Jurkat, Clone E6-1 (cell line): ENCODE measurements at regions not wholly inside any gene's neighbourhood (a gene's known extent, or its start where the extent isn't known, plus 50 kb on each side); places are given as distances from the start of the nearest gene placed in this dataset.

Experiments
- DNase-seq: peaks from one replicate; pipeline ENCODE4 v3.0.0-alpha.2; 2011; ENCODE audit warnings: low read depth, low spot score
- H3K4me3 ChIP-seq: 2 replicates; pipeline ENCODE4 v1.5.1; 2011; ENCODE audit warnings: mild to moderate bottlenecking, low read length, control low read depth, moderate library complexity

DNA sequence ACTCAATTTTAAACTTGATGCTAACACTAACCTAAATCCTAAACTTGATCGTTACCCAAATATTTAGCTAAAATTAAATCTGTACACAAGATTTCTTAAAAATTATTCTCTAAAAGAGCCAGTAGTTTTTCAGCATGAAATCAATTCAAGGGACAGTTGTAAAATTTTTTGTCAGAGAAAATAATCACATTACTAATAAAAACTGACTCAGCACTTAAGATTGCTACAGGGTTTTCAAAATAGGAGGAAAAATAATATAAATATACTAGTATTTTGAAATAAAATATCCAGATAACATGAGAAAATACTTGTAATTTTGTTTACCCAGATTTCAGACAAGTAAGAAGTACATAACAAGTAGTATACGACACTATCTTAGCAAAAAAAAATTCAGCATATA lies 1268.1 kb upstream of the USP15 start:
- no peak overlapping the region for H3K4me3 ChIP-seq
- DNase-seq: no peak

DNA sequence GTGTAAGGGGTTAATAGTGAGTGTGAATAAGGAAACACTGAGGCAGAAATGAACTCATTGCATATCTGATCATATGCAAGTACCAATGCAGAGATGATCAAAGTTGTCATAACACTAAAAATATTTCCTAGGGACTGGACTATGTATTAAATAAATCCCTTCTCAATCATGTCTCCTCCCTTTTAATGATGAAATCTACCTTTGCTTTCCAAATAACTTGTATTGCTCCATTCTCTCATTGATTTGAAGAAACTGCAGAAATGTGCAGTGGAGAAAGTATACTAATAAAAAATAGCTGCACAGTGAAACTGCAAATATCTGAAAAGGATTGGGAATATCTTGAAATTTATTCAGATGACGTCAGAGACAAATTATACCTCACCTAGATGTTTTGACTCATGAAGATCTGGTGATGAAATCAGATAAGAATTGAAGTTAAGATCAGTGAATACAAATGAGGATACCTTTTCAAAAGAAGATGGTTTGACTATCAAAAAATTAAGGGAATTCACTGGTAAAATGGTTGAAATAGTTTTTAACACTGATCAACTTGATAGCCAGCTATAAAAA lies 1264.9 kb upstream of the USP15 start:
- H3K4me3 ChIP-seq: no peak overlapping the region
- DNase-seq: no peak

DNA sequence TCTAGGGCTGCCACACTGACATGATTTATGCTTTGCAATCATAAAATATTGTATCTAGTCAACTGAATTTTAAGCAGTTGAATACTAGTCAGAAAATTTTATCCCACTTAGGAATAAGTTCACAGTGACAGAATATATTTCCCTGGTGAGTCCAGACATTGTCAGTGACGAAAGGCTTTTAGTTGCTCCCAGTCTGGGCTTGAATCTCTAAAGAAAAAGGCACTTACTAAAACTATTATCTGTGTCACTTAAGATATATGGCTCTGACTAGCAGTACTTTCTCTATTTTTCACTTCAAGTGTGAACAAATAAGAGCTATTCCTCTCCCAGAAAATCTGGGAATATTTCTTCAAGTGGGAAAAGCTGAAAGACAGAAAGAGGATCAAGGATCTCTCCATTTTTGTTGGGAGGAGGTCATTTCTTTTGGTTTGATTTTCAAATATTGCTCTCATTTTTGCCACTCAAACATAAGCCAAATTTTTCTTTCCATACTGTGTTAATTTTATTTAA lies 1262.3 kb upstream of the USP15 start:
- H3K4me3 ChIP-seq: no peak overlapping the region
- DNase-seq: no peak

DNA sequence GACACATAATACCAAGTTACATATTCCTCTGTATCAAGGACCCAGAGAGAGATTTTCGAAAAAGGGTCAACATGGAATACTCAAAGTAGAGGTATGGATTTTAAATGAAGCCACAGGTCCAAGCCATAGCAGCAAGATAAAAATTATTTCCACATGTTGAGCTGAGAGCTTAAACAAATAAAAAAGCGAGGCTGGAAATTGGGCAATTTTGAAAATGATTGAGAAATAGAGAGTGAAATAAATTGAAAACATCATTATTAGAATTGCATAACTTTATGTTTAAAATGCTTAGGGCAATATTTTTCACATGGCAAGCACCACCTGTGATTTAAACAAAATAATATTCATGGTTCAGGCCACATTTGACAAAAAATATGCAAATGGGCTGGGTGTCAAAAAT lies 1251.0 kb upstream of the USP15 start:
- DNase-seq: no peak
- H3K4me3 ChIP-seq: no peak overlapping the region

DNA sequence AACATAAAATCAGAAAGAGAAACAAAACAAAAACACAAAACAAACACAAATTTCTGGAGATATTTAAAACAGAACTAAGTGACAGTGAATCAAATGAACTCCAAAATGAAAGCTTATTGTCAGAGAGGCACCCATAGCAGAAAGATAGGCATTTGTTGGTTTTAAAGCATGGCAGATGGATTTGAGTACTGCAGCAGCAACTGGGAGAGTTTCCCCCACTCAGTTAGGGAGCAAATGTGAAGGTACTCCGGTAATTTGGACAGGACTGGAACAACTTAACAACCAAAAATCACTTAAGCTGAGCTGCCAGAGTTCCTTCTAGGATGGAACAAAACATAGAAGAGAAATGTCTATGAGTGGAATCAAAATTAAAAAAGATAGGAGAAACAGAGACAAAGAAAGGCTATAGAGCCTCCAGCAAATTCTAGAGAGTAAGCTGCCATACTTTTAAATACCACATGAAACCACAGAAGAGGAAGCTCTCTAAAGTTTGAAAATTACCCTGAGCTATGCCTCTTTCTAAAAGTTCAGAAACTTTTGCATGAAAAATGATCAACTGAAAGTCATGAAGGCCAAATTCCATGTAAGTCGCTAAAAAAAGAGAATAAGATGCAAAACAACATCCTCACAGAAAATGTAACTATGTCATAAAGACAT lies 1248.3 kb upstream of the USP15 start:
- DNase-seq: no peak
- H3K4me3 ChIP-seq: no peak overlapping the region

DNA sequence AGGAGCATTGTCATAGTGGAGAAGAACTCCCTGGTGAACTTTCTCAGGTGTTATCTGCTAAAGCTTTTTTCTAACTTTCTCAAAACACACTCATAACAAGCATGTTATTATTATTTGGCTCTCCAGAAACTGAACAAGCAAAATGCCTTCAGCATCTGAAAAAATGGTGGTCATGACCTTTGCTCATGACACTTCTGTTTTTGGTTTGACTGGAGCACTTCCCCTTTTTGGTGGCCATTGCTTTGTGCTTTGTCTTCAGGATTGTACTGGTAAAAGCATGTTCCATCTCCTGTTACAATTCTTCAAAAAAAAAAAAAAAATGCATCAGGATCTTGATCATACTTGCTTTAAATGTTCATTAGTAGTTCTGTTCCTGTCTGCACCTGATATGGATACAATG lies 1241.6 kb upstream of the USP15 start:
- DNase-seq: no peak
- no peak overlapping the region for H3K4me3 ChIP-seq

DNA sequence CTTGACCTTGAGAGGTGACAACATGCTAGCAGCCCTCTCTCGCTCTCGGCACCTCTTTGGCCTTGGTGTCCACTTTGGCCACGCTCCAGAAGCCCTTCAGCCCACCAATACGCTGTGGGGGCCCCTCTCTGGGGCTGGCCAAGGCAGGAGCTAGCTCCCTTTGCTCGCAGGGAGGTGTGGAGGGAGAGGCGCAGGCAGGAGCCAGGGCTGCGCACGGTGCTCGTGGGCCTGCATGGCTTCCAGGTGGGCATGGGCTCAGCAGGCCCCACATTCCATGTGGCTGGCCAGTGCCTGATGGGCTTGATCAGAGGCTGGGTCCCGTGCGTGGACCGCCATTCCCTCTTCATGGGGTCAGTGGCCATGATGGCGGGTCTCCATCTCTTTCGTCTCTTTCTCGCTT lies 1237.0 kb upstream of the USP15 start:
- no peak for DNase-seq
- no peak overlapping the region for H3K4me3 ChIP-seq

DNA sequence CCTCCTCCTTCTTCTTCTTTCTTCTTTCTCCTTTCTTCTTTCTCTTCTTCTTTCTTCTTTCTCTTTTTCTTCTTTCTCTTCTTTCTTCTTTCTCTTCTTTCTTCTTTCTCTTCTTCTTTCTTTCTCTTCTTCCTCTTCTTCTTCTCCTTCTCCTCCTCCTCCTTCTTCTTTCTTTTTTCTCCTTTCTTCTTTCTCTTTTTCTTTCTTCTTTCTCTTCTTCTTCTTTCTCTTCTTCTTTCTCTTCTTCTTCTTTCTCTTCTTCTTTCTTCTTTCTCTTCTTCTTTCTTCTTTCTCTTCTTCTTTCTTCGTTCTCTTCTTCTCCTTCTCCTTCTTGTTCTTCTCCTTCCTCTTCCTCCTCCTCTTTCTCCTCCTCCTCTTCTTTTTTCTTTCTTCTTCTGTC lies 1230.7 kb upstream of the USP15 start:
- DNase-seq: no peak
- no peak overlapping the region for H3K4me3 ChIP-seq

DNA sequence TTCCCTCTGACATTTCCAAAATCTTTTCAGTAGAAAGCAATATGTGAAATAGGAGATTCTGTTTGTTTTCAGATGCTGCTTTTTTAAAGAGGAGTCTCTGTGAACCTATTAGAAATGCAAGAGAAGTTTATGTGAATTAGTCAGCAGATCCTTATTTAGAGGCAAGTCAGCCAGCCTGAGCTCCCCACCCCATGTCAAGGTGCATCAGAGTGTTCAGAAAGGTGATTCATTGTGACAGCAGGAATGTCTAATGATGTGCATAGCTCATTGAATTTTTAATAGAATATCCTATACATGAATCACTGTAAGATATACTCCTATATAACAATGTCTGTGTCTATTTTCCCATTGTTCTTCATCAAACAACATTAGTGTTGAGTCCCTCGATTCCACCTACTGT lies 1222.4 kb upstream of the USP15 start:
- no peak for DNase-seq
- H3K4me3 ChIP-seq: no peak overlapping the region

DNA sequence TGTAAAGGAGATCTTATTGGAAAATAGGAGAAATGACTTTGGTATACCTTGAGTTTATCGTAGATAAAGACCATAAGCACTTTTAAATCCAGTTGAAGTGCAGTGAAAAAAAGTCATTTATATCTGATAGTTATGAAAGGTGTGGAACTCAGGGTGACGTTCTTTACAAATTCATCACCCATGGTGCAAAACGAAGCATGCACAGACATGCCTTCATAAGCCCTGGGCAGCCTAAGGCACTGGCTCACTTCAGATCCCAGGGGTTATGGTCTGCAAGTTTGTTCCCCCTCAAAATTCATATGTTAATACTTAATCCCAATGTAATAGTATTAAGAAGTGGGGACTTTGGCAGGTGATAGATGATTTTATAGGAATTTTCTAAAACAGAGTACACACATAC lies 1216.4 kb upstream of the USP15 start:
- DNase-seq: no peak
- no peak overlapping the region for H3K4me3 ChIP-seq

DNA sequence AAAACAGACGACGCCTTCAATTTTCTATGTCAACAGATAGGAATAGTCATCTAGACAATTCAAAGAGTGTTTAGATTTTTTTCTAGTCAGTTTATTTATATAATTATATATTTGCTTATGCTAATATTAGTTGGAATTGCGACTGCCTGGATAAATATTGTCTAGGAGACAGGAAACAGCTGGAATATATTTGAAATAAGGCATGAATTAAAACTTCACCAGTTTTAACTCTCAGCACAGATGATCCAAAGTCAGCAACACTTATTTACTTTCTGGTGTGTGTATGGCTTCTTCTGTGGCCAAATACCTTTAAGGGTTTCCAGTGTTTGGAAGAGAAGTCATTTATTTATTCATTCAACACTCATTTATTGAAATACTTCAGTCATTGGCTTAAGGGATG lies 1215.4 kb upstream of the USP15 start:
- no peak overlapping the region for H3K4me3 ChIP-seq
- no peak for DNase-seq

DNA sequence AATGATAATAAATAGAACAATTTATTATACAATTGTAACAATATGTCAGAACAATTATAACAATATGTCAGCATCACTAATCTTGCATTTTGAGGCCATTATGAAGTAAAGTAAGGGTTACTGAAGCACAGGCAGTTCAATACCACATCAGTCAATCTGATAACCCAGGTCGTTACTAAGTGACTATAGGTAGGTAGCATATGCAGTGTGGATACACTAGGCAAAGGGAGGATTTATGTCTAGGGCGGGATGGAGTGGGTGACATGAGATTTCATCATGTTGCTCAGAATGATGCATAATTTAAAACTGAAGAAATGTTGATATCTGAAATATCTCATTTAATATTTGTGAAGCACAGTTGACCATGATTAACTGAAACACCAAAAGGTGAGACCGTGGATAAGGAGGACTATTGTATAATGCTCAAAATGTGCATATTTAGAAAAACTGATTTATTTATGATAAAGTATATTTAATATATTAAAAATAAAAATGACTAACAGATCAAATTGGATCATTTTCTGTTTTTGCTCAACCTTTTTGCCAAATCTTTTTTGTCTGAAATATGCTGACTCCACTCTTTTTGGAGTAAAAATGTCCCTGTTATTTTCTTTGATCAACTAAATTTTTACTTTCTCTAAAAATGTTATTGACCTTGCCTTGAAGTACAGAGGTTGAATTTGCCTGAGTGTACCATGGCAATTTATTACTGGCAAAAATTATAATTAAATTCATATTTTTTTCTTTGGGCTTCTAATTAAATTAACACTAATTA lies 1189.4 kb upstream of the USP15 start:
- no peak for DNase-seq
- H3K4me3 ChIP-seq: no peak overlapping the region

DNA sequence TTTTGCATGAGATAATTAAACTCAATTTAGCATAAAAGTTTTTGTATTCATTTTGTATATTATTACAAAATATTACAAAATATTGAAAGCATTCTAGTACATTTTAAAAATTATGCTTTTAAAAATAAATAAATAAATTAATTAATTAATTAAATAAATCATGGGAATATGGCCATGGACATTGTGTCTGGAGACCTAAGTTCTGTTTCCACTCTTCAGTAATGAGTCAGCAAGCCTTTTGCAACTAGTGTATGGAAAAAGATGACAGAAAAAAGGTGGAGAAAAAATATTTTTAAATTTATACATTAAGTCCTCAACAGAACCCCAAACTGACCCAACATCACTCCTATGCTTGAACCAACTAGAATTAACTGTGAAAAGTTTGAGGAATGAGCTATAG lies 1187.5 kb upstream of the USP15 start:
- no peak overlapping the region for H3K4me3 ChIP-seq
- DNase-seq: no peak

DNA sequence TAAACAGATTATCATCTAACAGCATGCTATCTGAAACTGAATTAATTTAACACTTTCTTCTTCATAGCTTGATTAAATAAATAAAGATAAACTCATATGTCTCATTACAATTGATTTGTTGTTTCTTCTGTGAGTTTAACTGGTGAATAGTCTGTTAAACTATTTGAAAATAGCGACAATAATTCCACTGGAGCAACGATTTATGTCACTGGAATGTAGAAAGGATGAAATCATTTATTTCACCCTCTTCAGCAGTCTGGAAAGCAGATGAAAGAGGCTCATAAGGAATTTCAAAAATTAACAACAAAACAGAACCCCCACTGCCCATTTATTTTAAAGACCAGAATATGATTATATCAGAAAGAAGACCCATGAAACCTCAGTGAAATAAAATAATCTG lies 1165.1 kb upstream of the USP15 start:
- no peak overlapping the region for H3K4me3 ChIP-seq
- DNase-seq: no peak

DNA sequence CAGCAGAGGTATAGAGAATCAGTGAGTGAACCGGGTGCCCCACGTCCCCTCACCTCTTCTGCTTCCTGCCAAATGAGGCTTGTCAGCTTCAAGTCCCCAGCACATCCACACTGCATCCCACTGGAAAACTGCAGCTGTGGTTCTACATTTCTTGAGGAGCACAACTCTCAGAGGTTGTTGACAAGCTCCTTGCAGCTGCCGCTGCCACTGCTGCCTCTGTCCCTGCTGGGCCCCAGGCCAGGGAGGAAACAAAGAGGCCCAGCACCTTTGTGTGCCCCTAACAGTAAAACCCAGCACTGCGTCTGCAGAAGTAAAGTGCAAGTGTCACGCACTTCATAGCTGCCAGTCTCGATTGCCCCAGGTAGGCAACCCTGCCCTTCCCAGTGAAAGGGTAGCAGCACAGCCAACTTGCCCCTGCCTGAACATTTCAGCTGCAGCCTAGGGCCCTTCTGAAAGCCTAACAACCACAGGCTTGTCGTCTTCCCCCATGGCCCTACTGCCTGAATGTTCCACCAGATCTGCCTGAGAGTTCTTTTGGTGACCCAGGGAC lies 1162.1 kb upstream of the USP15 start:
- no peak overlapping the region for H3K4me3 ChIP-seq
- no peak for DNase-seq

DNA sequence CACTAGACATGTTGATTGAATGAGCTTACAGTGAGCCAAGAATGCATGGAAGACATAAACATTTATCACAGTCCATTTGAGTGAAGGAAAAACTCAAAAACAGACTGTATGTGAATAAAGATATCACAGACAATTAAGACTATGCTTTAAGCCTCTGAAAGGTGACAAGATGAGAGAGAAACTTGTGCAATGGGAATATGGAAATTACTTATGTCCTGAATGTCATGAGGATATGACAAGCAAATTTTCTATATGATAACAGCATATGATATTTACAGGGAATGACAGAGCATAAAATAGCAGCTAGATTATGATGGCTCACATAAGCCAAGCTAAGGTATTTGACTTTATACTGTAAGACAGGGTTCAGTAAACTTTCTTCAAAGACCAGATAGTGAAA lies 1153.1 kb upstream of the USP15 start:
- DNase-seq: no peak
- no peak overlapping the region for H3K4me3 ChIP-seq

DNA sequence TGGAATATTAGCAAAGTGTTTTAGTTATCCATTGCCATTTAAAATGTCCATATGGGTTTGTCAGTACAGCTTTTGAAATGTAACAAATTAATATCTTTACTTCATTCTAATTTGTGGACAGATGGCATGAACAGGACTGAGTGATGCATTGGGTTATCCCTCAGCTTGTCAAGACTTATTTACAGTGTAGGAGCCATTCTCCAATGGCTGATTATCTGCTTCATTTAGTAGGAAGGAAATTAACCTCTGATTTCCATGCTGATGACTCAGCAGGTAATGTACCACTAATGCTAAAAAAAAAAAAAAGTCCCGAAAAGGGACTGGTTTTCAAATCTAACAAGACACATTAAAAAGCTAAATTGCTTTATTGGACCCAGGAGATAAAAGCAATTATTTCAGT lies 1149.0 kb upstream of the USP15 start:
- no peak overlapping the region for H3K4me3 ChIP-seq
- DNase-seq: no peak

DNA sequence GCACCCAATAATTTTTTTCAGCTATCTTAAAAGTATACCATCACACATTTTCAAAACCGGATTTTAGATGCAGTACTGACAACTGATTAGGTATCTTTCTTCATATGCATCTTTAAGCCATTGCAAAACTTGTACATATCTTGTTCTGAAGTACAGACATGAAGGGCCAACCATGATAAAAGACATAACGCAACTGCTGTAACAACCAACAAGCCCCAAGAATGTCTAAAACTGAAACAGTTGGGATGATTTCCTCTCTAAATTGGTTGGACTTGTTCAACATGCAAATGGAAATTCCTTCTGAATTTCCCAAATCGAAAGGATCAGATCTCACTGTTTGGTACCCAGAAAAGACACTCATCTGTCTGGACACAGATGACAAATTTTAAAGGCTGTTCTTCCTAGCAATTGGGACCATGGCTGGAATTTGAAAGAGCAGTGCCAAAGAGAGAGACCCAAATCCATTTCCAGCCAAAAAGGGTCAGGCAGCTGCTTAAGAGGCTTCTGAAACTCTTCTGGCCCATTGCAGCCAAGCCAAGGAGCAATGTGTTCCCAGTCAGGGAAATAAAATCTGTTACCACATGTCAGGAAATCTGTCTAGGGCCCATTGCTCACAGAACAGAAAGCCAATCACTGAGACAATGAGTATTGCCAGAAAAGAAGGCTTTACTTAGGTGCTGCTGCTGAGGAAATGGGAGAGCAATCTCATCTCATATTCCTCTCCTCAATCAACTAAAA lies 1122.4 kb upstream of the USP15 start:
- H3K4me3 ChIP-seq: no peak overlapping the region
- DNase-seq: no peak

DNA sequence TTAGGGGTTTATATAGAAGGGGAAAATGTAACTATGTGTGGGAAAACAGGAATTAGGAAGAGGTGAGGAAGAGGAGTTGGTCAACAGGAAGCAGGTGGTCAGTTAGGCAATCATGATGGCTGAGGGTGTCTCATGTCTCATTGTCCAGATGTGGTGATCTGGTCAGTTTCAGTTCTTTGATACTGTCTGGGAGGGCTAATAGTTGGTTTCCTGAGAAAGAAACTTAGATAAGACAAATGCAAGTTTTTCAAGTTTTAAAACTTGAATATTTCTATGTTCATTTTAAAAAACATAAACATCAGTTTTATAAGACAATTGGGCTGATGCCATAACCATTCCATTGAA lies 1121.8 kb upstream of the USP15 start:
- DNase-seq: no peak
- H3K4me3 ChIP-seq: no peak overlapping the region

DNA sequence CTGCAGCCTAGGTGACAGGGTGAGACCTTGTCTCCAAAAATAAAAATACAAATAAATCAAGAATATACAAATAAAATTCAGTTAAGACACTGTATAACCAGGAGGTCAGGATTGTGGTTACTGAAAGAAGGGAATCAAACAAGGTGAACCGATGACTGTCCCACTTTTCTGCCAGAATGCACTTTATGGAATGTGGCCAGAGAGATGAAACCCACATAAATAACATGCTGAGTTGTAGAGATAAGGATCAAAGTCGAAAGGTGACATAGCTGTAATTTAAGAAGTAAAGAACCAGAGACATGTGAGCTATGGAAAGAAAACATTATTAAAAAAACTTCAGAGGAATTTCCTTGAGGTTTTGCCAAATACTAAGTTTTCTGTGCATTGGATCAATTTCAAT lies 1098.2 kb upstream of the USP15 start:
- no peak for DNase-seq
- H3K4me3 ChIP-seq: no peak overlapping the region
